Neural cell (in vitro differentiated cells): ENCODE measurements at regions not wholly inside any gene's neighbourhood (a gene's known extent, or its start where the extent isn't known, plus 50 kb on each side); places are given as distances from the start of the nearest gene placed in this dataset.

ENCODE experiments used
- CTCF ChIP-seq: fragments of 450-650 bp; IDR thresholded peaks from 2 replicates; pipeline ENCODE4 v1.5.1; 2014; ENCODE audit warnings: antibody characterized with exemption, mild to moderate bottlenecking, moderate library complexity; ENCODE audit not compliant: poor library complexity, severe bottlenecking
- EZH2 ChIP-seq: fragments of 200-600, 300-800 bp; shearing (Covaris generic), sonication (generic); IDR thresholded peaks from 2 replicates; pipeline ENCODE4 v1.6.1; 2014; ENCODE audit warnings: antibody characterized with exemption, low read length, borderline replicate concordance, mild to moderate bottlenecking; ENCODE audit not compliant: insufficient read depth, poor library complexity, severe bottlenecking
- POLR2AphosphoS5 ChIP-seq: IDR thresholded peaks from 2 replicates; pipeline ENCODE4 v1.6.1; 2012
- TF ChIP-seq, protein P1 (sequence below): IDR thresholded peaks from 2 replicates; pipeline ENCODE4 v1.6.1; 2012; ENCODE audit warnings: borderline replicate concordance

GRCh38 chr1:87928623-87929022 lies 599.9 kb downstream of the LMO4 start:
- TF ChIP-seq POLR2AphosphoS5 (no peak), CTCF (no peak), EZH2 (no peak)
- TF ChIP-seq, protein P1, sequence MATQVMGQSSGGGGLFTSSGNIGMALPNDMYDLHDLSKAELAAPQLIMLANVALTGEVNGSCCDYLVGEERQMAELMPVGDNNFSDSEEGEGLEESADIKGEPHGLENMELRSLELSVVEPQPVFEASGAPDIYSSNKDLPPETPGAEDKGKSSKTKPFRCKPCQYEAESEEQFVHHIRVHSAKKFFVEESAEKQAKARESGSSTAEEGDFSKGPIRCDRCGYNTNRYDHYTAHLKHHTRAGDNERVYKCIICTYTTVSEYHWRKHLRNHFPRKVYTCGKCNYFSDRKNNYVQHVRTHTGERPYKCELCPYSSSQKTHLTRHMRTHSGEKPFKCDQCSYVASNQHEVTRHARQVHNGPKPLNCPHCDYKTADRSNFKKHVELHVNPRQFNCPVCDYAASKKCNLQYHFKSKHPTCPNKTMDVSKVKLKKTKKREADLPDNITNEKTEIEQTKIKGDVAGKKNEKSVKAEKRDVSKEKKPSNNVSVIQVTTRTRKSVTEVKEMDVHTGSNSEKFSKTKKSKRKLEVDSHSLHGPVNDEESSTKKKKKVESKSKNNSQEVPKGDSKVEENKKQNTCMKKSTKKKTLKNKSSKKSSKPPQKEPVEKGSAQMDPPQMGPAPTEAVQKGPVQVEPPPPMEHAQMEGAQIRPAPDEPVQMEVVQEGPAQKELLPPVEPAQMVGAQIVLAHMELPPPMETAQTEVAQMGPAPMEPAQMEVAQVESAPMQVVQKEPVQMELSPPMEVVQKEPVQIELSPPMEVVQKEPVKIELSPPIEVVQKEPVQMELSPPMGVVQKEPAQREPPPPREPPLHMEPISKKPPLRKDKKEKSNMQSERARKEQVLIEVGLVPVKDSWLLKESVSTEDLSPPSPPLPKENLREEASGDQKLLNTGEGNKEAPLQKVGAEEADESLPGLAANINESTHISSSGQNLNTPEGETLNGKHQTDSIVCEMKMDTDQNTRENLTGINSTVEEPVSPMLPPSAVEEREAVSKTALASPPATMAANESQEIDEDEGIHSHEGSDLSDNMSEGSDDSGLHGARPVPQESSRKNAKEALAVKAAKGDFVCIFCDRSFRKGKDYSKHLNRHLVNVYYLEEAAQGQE: no peak
